Effector CD8-positive, alpha-beta T cell (primary cell): ENCODE measurements at regions not wholly inside any gene's neighbourhood (a gene's known extent, or its start where the extent isn't known, plus 50 kb on each side); places are given as distances from the start of the nearest gene placed in this dataset.
"Not testable (repeated sequence)": the region's sequence is repeated elsewhere in the genome, so short reads cannot be mapped to it uniquely, and the experiment has no call there.

Source experiments
- DNase-seq: peaks from one replicate; lab custom pipeline; 2025; lab: John Stamatoyannopoulos, UW

GRCh38 chr22:48498526-48499331 lies 1328.9 kb downstream of the BRD1 start:
- DNase-seq: no peak

GRCh38 chr22:48497743-48498520 lies 1329.7 kb downstream of the BRD1 start:
- DNase-seq: not testable (repeated sequence)

- no peak for DNase-seq
Measured at GRCh38 chr22:48496987-48497650, 1330.6 kb downstream of the BRD1 start.

- no peak for DNase-seq
Measured at GRCh38 chr22:48496226-48496845, 1331.3 kb downstream of the BRD1 start.

- no peak for DNase-seq
Measured at GRCh38 chr22:48495751-48496080, 1332.0 kb downstream of the BRD1 start.

- no peak for DNase-seq
Measured at GRCh38 chr22:48494968-48495750, 1332.5 kb downstream of the BRD1 start.

GRCh38 chr22:48494256-48494967 lies 1333.3 kb downstream of the BRD1 start:
- no peak for DNase-seq

- no peak for DNase-seq
Measured at GRCh38 chr22:48493733-48494132, 1333.9 kb downstream of the BRD1 start.

GRCh38 chr22:48492366-48493320 lies 1335.0 kb downstream of the BRD1 start:
- no peak for DNase-seq

GRCh38 chr22:48491451-48491941 lies 1336.2 kb downstream of the BRD1 start:
- DNase-seq: no peak

- DNase-seq: no peak
Measured at GRCh38 chr22:48490500-48491411, 1336.9 kb downstream of the BRD1 start.

- no peak for DNase-seq
Measured at GRCh38 chr22:48489551-48490499, 1337.8 kb downstream of the BRD1 start.

GRCh38 chr22:48488611-48489511 lies 1338.8 kb downstream of the BRD1 start:
- DNase-seq: no peak

- DNase-seq: no peak
Measured at GRCh38 chr22:48488149-48488551, 1339.5 kb downstream of the BRD1 start.

GRCh38 chr22:48486558-48486957 lies 1341.1 kb downstream of the BRD1 start:
- DNase-seq: no peak

GRCh38 chr22:48486134-48486532 lies 1341.5 kb downstream of the BRD1 start:
- no peak for DNase-seq
